DMS 273 (cell line): ENCODE measurements at regions not wholly inside any gene's neighbourhood (a gene's known extent, or its start where the extent isn't known, plus 50 kb on each side); places are given as distances from the start of the nearest gene placed in this dataset.
"Not testable (repeated sequence)": the region's sequence is repeated elsewhere in the genome, so short reads cannot be mapped to it uniquely, and the experiment has no call there.

Experiments used
- DNase-seq: peaks from one replicate; lab custom pipeline; 2025; ENCODE audit not compliant: unreplicated experiment; lab: John Stamatoyannopoulos, UW

DNA sequence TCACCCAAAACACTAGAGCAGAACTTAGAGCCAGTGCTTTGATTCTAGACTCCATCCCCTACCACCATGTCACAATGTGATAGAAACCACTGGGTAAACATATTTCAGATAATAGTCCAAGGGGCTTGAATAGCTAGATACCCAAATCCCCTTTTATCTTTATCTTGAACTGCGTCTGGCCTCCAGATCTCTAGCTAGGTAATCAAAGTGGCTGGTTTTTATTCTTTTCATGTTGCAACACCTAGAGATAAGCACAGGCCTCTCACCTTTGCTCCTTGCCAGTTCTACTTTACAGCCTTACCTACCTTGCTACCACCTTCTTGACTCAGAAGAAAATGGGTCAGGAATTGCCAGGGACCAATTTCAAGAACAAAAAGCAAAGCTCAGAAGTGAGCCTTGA is 171.2 kb downstream of the C1D start:
- DNase-seq = no peak

DNA sequence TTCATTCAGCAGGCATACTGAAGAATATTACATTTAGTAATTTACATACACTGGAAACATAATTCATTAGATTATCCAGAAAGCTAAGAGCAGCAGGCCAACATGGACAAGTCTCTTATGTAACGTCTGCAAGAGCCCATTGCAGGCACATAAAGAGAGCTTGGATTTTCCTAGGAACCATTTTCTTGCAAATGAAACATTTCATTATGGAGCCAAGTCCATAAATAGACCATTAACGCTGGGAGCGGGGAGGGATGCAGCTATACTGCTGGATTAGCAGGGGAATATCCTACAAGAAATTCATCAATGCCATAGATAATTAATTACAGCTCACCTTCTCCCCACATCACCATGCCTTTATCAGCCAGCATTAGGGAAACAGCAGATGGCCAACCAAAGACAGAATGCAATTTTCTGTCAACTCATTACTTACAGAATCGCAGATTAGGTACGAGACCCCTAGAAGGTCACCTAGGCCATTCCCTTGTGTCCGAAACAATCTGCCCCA is 170.4 kb downstream of the C1D start:
- no peak for DNase-seq

DNA sequence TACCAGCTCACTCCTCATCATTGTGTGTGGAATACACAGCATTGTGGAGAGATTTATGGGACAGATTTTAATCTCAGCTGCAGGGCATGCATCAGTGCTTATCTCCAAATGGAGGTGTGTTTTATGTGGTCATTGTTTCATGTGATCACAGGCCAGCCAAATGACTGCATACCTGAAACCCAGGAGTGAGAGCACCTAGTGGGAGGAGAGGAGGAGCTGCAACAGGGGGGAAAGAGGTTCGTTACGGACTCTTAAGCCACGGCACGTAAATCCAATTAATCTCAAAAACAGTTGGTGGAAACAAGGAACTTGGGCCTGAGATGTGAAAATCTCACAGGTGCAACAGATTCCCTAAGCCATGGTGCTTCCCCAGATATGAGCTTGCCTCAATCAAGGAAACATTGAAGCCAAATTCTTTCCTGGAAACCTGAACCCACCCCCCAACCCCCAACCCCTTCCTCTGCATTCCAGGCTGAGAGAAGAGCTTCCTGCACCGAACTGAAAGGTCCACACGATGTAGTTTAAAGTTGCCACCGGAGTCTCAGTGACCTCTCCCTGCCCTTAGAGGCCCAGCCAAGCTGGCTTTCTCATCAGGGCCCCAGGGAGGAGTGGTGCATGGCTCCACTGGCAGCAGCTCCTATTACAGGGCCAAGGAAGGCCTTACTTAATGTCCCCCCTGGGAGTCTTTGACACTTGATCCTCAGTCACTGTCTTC is 167.4 kb downstream of the C1D start:
- no peak for DNase-seq

DNA sequence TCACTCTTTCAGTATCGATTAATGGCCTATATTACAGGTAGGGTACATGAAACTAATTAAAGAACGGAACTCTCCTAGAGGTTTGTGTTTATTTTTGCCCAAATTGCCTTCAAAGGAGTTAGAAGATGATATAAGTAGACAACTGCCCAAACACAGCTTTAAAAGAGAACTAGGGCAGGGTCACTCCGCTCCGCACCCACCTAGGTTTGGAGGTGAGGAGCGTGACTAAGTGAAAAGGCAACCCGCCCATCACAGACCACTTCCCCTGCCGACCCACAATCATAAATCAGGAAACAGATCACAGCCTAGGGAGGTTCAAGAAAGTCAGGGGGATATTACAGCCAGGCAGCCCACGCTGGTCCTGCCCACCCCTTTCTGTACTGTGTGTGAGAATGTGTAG is 166.7 kb downstream of the C1D start:
- no peak for DNase-seq

DNA sequence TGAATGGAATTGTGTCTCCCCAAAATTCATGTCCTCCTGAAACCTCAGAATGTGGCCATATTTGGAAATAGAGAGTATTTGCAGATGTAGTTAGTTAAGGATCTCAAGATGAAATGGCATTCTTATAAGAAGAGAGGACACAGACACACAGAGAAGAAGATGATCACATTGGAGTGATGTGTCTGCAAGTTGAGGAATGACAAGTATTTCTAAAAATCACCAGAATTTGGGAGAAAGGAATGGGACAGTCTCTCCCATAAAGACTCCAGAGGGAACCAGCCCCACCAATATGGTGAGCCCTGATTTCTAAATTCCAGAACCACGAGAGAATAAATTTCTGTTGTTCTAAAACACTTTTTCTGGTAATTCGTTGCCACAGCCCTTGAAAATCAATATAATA is 166.3 kb downstream of the C1D start:
- DNase-seq = no peak

DNA sequence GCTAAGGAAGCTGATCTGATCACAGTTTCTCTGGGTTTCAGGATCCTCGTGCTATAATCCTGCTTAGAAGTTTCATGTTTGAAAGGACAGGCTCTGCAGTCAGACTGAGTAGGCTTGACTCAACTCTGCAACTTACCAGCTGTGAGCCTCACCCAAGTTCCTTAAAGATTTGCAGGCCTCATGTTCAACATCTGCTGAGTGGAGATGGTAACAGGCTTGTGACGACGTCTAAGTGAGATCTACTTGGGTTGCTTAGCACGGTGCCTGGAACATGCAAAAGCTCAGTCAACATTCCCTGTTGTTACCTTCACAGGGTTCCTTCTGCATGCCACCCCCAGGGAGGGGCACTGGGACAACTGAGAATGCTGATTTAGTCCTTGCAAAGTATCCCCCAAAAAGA is 164.2 kb downstream of the C1D start:
- no peak for DNase-seq

DNA sequence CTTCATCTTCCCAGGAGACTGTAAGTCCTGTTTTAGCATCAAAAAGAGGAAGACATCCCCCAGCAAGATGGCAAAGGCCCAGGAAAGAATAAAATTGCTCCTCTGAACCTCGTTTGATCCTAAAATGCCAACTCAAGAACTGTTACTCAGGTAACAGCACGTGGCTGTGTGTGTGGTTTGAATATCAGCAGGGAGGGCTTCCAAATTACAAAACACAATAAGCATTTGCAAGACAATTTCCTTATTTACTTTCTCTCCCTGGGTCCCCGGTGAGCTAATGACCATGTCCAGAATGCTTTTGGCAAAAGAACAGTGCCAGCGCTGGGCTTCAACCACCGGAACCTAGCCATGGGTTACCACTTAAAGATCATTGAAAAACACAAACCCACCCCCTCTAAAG is 163.6 kb downstream of the C1D start:
- DNase-seq = no peak

DNA sequence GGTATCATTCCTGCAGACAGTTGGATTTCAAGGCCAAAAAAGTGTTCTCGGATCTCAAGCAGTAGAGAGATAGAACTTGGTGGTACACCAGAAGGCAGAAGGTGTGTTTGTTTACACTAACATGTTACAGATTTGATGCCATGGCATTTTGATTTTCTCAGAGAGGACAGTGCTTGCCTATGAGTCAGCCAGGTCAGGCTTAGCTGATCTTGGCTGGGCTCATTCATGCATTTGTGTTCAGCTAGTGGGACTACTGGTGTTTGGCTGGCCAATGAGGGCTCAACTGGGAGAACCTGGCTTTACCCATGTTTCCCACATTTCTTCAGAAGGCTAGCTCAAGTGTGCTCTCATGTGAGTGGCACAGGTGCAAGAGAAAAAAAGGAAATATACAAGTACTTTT is 162.0 kb downstream of the C1D start:
- DNase-seq = no peak

DNA sequence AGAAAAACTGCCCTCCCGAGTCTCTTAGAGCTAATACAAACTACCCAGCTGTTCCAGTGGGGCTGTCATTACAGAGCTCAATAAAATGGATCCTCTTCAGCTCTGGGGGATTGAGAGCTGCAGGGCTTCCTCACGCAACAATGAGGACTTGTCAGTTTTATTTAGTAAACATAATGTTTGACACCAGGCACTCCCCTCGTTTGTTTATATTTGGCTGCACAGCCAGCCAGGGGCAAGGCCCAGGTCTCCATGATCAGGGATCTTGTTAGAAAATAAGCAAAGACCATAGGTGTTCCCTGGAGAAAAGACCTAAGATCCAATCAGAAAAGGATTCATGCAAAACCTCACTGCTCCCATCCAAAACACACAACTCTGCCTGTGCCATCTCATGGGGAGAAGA is 158.2 kb downstream of the C1D start:
- DNase-seq = no peak

DNA sequence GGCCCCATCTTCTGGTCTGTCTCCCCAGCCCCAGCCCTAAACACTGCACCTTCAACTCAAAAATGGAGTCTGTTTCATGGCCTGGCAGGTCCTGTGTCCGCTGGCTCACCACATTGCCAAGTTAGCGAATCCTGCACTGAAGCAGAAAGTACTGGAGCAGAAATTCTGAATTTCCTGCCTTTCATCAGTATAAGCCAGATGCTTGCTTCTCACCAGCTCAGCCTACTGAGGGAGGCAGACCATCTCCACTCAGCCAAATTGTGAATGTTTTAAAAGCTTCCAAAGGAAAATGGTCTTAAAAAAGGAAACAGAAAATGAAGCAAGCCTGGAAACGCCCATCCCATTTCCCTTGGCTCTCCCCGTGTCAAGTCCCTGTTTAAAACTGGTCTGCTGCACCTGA is 157.8 kb downstream of the C1D start:
- DNase-seq = no peak

DNA sequence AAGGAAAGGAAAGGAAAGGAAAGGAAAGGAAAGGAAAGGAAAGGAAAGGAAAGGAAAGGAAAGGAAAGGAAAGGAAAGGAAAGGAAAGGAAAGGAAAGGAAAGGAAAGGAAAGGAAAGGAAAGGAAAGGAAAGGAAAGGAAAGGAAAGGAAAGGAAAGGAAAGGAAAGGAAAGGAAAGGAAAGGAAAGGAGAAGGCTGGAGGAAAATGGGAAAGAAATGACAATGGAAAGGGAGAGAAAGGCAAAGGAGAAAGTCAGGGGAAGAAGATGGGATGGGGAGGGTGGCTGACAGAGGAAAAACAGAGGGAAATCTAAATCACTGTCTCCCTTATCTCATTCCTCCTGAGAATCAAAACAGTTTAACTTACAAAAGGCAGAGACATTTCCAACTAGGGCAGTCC is 156.3 kb downstream of the C1D start:
- DNase-seq = not testable (repeated sequence)

DNA sequence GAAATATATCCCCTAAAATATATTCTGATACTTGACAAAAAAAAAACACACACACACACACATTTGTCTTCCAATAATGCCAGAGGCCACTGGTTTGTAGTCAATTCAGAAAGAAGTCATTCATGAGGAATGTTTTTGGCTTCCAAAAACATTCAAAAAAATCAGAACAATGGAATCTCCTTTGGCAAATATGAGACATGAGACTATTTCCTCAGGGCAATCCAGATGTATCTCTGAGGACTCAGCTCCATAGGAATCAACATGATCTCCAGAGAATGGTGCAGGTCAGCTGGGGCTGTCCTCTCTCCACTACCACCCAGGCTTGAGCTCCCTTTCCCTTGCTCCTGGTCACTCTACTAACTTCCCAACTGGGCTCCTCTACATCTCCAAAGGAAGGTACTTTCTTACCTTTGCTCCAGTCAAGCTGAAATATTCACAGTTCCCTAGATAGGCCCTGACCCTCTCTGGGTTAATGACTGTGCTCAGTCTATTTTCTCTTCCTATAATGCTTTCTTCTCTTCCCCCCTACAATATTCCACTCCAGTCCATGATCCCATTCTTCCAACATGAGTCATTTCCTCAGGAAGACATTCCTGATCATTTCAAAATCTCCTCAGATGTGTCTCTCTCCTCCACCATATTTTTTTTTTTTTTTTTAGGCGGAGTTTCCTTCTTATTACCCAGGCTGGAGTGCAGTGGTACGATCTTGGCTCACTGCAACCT is 145.3 kb downstream of the C1D start:
- DNase-seq = no peak

DNA sequence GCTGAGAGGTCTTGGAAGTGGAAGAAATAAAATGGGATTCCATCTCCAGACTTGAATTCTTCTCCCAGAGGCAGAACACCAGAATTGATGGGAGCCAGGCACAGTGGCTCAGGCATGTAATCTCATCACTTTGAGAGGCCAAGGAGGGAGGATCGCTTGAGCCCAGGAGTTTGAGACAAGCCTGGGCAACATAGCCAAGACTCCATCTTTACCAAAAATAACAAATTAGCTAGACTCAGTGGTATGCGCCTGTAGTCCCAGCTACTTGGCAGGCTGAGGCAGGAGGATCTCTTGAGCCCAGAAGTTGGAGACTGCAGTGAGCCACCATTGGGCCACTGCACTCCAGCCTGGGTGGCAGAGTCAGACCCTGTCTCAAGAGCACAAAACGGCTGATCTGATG is 144.3 kb downstream of the C1D start:
- DNase-seq = no peak

DNA sequence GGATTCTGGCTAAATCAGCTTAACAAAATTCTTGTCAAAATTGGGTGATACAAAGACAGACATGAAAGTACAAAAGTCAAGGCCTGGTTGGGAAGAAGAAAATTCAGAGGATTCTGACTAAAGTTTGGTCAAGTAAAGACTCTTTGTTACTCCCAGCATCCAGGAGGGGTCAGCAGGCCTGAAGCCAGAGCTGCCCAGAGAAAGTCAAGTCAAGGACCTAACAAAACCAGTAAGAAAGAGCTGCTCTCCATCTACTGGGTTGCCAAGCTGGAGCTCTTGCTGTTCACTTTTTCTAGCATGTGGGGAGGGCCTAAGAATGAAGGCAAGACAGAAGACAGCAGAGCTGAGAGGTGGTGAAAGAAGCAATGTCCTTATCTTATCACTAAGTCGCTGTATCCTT is 143.3 kb downstream of the C1D start:
- DNase-seq = no peak

DNA sequence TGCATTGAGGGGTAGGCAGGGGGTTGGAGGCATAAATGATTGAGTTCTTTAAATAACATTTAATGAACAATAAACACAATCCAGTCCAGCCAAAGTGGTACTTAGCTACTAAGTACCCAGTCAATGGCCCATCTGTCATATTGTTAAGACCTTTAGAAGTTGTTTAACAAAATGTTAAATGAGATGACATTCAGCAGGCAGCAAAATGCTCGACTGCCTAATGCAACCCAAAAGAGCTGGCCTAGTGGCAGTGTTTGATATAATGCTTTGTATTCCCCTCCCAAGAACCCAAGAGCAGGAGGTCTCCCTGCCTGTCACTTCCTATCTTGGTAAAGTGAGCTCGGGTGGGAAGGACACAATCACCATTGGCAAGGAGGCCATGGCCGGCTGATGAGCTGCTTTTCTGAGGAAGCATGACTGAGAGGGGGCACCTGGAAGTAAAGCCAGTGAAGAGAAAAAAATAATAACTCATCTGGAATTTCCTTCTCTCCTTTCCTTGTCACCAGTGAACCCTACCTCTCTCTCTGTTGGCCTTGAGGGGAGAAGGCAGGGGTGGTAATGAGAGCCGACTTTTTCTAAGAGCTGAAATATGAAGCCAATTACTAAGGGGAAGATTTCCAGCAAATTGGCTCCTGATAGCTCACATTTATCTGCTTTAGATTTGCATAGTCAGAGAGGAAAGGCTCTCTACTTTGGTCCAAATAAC is 140.6 kb downstream of the C1D start:
- DNase-seq = no peak

DNA sequence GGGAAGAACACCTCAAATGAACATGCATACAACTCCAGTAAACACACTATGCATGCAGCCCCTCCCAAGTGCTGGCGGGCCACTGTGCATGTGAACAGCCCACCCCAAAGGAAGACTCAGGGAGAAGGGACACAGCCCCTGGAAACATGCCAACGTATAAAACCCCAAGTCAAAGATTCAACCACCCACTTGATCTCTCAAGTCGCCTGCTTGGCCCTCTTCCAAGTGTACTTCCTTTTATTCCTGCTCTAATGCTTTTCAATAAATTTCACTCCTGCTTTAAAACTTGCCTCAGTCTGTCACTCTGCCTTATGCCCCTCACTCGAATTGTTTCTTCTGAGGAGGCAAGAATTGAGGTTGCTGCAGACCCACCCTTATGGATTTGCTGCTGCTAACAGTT is 139.1 kb downstream of the C1D start:
- DNase-seq = peak; percentile 22

DNA sequence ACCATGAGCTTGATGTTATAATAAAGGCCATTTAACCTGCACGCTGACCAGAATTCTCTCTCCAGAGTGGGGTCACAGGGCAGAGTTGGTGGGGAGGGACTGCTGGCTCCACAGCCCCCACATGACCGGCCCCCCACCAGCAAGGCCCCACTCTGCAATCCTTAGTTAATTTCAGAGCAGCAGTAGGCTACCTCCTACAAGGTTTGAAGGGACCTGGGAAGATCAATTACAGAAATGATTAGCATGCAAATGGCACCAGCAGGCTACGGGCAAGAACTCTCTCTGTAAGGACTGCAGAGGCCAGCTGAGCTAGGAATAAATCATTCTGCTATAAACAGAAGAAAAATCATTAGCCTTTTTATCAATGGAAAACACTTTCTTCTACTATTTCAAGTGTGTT is 135.3 kb downstream of the C1D start:
- DNase-seq = peak; percentile 51

DNA sequence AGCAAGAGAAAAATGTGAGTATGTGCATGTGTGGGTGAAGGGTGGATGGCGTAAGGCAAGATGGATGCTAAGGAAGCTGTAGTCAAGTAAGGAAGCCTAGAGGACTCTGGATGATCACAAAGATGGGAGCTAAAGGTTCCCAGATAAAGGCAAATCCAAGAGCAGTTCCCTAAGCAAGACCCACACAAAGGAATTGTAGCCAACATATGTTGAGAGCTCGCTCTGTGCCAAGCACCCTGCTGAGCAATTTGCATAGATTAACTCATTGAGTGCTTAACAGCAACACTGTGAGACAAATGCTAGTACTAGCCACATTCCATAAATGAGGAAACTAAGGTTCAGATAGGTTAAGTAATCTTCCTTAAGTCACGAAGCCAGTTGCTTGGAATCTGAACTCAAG is 132.6 kb downstream of the C1D start:
- DNase-seq = peak; percentile 92

DNA sequence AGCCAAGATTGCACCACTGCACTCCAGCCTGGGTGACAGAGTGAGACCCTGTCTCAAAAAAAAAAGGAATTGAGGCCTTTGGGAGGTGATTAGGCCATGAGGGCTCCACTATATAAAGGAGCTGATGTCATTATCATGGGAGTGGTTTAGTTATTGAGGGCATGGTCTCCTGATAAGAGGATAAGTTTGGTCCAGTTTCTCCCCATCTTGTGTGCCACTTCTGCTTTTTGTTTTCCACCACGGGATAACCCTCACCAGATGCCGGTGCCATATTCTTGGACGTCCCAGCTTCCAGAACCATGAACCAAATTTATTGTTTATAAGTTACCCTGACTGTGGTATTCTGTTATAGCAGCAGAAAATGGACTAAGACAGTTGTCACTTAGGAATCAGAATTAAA is 125.8 kb downstream of the C1D start:
- no peak for DNase-seq

DNA sequence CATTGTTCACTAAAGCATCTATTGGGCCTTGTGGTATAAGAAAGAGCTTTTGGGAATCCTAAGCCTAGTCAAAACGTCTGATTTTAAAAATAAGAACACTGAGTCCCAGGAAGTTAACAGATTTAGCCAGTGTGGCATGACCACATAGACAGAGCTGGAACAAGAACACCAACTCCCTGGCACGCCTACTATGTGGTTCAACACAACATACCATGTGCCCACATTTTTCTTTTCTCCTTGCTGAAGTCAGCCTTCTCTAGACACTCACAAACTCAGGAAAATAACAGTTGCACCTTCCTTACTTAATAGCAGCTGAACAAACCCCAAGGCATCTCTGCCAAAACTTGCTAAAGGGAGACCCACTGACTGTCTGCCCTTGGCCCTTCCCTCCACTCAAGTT is 124.8 kb downstream of the C1D start:
- no peak for DNase-seq

DNA sequence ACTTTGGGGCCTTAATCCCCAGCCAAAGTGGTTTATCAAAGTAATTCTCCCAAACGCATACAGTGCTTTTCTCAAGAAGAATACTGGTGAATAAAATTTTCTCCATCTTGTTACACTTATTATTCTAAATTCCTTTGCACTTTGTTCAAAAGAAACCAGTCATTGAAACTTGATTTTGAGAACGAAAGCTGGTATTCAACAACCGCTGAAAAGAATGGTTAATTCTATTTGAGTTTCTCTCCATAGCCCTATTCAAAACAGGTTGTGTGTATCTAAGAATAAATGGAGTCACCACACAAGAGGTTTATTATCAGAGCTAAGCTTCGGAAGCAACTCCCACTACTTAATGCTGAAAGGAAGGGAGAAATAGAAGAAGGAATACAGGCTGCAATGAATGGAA is 117.7 kb downstream of the C1D start:
- no peak for DNase-seq

DNA sequence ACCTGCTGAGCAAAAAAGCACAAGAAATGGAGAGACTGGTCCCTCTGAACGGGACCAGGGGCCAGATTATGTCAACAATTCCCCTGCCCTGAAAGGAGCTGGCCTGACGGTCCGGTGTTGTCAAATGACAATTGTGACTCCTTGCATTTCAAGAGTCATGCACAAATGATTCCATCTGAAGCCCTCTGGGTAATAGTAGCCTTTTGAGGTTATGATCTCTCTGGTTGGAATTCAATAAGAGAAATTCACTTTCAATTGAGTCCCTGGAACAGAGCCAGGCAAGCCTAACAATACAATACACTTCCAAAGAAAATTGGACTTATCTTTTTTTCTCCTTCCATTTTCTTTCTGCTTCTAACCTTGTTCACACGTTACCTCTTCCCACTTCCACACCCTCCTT is 116.9 kb downstream of the C1D start:
- no peak for DNase-seq
